HG03432 (cell line): ENCODE measurements at regions not wholly inside any gene's neighbourhood (a gene's known extent, or its start where the extent isn't known, plus 50 kb on each side); places are given as distances from the start of the nearest gene placed in this dataset.

ENCODE experiments used
- ATAC-seq: cut with Tn5 transposase; IDR thresholded peaks from one replicate; pipeline ENCODE4 v1.9.1; 2021; ENCODE audit warnings: mild to moderate bottlenecking, moderate library complexity; ENCODE audit not compliant: unreplicated experiment

- peak; percentile 82 for ATAC-seq
These were observed 1009.3 kb downstream of the GRIK2 start for GRCh38 chr6:102402635-102403329.

GRCh38 chr6:102398788-102399390 is 1005.4 kb downstream of the GRIK2 start:
- ATAC-seq, result no peak

GRCh38 chr6:102390541-102390940 is 997.0 kb downstream of the GRIK2 start:
- ATAC-seq, result no peak

GRCh38 chr6:102389994-102390393 is 996.5 kb downstream of the GRIK2 start:
- no peak for ATAC-seq

- no peak for ATAC-seq
These were observed 994.0 kb downstream of the GRIK2 start for GRCh38 chr6:102387326-102388033.

- no peak for ATAC-seq
These were observed 987.7 kb downstream of the GRIK2 start for GRCh38 chr6:102381203-102381602.

- no peak for ATAC-seq
These were observed 962.7 kb downstream of the GRIK2 start for GRCh38 chr6:102356170-102356569.

- no peak for ATAC-seq
These were observed 962.1 kb downstream of the GRIK2 start for GRCh38 chr6:102355578-102355977.

- no peak for ATAC-seq
These were observed 959.0 kb downstream of the GRIK2 start for GRCh38 chr6:102352552-102352951.

GRCh38 chr6:102344769-102345168 is 951.3 kb downstream of the GRIK2 start:
- no peak for ATAC-seq

- ATAC-seq, result no peak
These were observed 946.8 kb downstream of the GRIK2 start for GRCh38 chr6:102340311-102340710.

- ATAC-seq, result no peak
These were observed 940.2 kb downstream of the GRIK2 start for GRCh38 chr6:102333736-102334135.

GRCh38 chr6:102327697-102328225 is 934.3 kb downstream of the GRIK2 start:
- no peak for ATAC-seq

GRCh38 chr6:102313699-102314098 is 920.2 kb downstream of the GRIK2 start:
- ATAC-seq, result no peak

GRCh38 chr6:102309700-102310099 is 916.2 kb downstream of the GRIK2 start:
- no peak for ATAC-seq

GRCh38 chr6:102300350-102300749 is 906.8 kb downstream of the GRIK2 start:
- no peak for ATAC-seq

GRCh38 chr6:102298051-102298450 is 904.5 kb downstream of the GRIK2 start:
- ATAC-seq, result no peak
